OCI-LY3 (cell line): ENCODE measurements at regions not wholly inside any gene's neighbourhood (a gene's known extent, or its start where the extent isn't known, plus 50 kb on each side); places are given as distances from the start of the nearest gene placed in this dataset.

Experiments
- EZH2phosphoT487 ChIP-seq: fragments of 200-600 bp; shearing (Covaris generic); IDR thresholded peaks from 2 replicates; pipeline ENCODE4 v1.6.1; 2018; ENCODE audit warnings: antibody characterized with exemption, mixed run types, low read depth
- TF ChIP-seq, protein P1 (sequence below): fragments of 200-600, 300-600 bp; sonication (generic); IDR thresholded peaks from 2 replicates; pipeline ENCODE4 v1.5.1; 2014; ENCODE audit warnings: antibody characterized with exemption, low read length, low read depth

DNA sequence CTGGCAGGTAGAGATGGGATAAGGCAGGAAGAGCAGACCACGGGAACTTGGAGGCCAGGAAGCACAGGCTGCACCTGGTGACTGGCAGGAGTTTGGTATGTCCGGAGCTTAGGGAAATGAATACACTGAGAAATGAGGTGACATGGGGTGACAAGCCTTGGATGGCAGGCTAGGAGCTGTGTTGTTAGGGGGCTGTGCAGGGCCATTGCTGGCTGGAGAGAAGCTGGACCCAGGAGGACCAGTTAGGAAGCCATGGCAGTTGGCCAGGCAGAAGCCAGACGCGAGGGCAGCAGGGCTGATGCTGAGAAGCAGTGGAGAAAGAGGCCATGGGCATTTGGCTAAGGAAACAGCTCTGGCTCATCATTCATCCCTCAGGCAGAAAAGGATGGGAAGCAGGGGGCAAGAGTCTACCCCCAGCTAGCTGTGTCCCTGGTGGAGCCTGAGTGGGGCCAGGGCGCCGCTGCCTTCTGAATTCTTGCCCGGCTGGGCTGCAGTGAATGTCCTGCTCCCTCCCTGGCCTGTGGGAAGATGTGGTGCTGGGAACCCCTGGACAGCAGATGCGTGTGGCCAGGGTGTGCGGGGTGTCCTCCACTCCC lies 255.8 kb downstream of the FAM43A start:
- TF ChIP-seq, protein P1, sequence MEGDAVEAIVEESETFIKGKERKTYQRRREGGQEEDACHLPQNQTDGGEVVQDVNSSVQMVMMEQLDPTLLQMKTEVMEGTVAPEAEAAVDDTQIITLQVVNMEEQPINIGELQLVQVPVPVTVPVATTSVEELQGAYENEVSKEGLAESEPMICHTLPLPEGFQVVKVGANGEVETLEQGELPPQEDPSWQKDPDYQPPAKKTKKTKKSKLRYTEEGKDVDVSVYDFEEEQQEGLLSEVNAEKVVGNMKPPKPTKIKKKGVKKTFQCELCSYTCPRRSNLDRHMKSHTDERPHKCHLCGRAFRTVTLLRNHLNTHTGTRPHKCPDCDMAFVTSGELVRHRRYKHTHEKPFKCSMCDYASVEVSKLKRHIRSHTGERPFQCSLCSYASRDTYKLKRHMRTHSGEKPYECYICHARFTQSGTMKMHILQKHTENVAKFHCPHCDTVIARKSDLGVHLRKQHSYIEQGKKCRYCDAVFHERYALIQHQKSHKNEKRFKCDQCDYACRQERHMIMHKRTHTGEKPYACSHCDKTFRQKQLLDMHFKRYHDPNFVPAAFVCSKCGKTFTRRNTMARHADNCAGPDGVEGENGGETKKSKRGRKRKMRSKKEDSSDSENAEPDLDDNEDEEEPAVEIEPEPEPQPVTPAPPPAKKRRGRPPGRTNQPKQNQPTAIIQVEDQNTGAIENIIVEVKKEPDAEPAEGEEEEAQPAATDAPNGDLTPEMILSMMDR = no peak
- no peak for TF ChIP-seq EZH2phosphoT487
